PC-3 (cell line): ENCODE measurements at regions not wholly inside any gene's neighbourhood (a gene's known extent, or its start where the extent isn't known, plus 50 kb on each side); places are given as distances from the start of the nearest gene placed in this dataset.

Experiments
- ATAC-seq: fragments of 200-7000 bp; cut with Tn5 transposase; 2 replicates; pipeline ENCODE4 v1.9.1; 2020; ENCODE audit warnings: mild to moderate bottlenecking, moderate library complexity
- BruUV-seq: library from RNA; stranded (reverse); fragments of 400-500 nt; replicated peaks from 2 replicates; lab custom pipeline; 2021; lab: Mats Ljungman, UMichigan
- CTCF ChIA-PET: fragments of 300-600 bp; sonication (Branson Sonifier 250); formaldehyde crosslinking; loops from one replicate; lab custom pipeline; 2022; ENCODE audit warnings: antibody characterized with exemption; lab: Charles Lee
- POLR2A ChIA-PET: fragments of 300-600 bp; sonication (Branson Sonifier 250); formaldehyde crosslinking; loops from one replicate; lab custom pipeline; 2022; ENCODE audit warnings: antibody characterized with exemption; ENCODE audit not compliant: unreplicated experiment; lab: Charles Lee
- DNase-seq: peaks from one replicate; pipeline ENCODE4 v3.0.0-alpha.2; 2015
- H2AFZ ChIP-seq: fragments of 300-600 bp; sonication (generic); 2 replicates; pipeline ENCODE4 v1.6.0; 2016; ENCODE audit warnings: antibody characterized with exemption, low read length
- H3F3A ChIP-seq: fragments of 300-600 bp; sonication (generic); one replicate; pipeline ENCODE4 v1.6.0; 2017; ENCODE audit warnings: antibody characterized with exemption, low read length, control low read depth, mild to moderate bottlenecking; ENCODE audit not compliant: unreplicated experiment
- H3K27ac ChIP-seq: fragments of 300-600 bp; sonication (generic); 2 replicates; pipeline ENCODE4 v1.5.1; 2016; ENCODE audit warnings: mild to moderate bottlenecking, low read length
- H3K27me3 ChIP-seq: fragments of 300-600 bp; sonication (generic); 2 replicates; pipeline ENCODE4 v1.6.1; 2016; ENCODE audit warnings: low read length, mixed read lengths
- H3K36me3 ChIP-seq: fragments of 300-600 bp; sonication (generic); 2 replicates; pipeline ENCODE4 v1.6.1; 2016; ENCODE audit warnings: low read depth, mixed run types, low read length, mixed read lengths
- H3K4me1 ChIP-seq: fragments of 300-600 bp; sonication (generic); 2 replicates; pipeline ENCODE4 v1.5.1; 2016; ENCODE audit warnings: low read length; ENCODE audit not compliant: insufficient read depth
- H3K4me2 ChIP-seq: fragments of 300-600 bp; sonication (generic); 2 replicates; pipeline ENCODE4 v1.6.0; 2016; ENCODE audit warnings: low read length
- H3K4me3 ChIP-seq: fragments of 300-600 bp; sonication (generic); 2 replicates; pipeline ENCODE4 v1.5.1; 2016; ENCODE audit warnings: mild to moderate bottlenecking, low read length, mixed read lengths
- H3K79me2 ChIP-seq: fragments of 300-600 bp; sonication (generic); 2 replicates; pipeline ENCODE4 v1.6.1; 2017; ENCODE audit warnings: low read length, mixed read lengths
- H3K9ac ChIP-seq: fragments of 300-600 bp; sonication (generic); 2 replicates; pipeline ENCODE4 v1.6.0; 2016; ENCODE audit warnings: mild to moderate bottlenecking, low read length
- H3K9me2 ChIP-seq: fragments of 300-600 bp; sonication (generic); replicated peaks from 2 replicates; pipeline ENCODE4 v1.6.1; 2016; ENCODE audit warnings: mixed run types, low read length, mixed read lengths
- H3K9me3 ChIP-seq: fragments of 300-600 bp; sonication (generic); 2 replicates; pipeline ENCODE4 v1.6.1; 2016; ENCODE audit warnings: low read length, mixed read lengths
- H4K20me1 ChIP-seq: fragments of 300-600 bp; sonication (generic); 2 replicates; pipeline ENCODE4 v1.6.1; 2016; ENCODE audit warnings: low read length, mixed read lengths
- EZH2 ChIP-seq: fragments of 300-600 bp; sonication (generic); IDR thresholded peaks from one replicate; pipeline ENCODE4 v1.6.1; 2017; ENCODE audit warnings: antibody characterized with exemption, mild to moderate bottlenecking, low read length; ENCODE audit not compliant: unreplicated experiment
- EZH2phosphoT487 ChIP-seq: fragments of 300-600 bp; sonication (generic); IDR thresholded peaks from 2 replicates; pipeline ENCODE4 v1.6.1; 2018; ENCODE audit warnings: mild to moderate bottlenecking, antibody characterized with exemption, low read length, borderline replicate concordance
- intact Hi-C: fragments of 100-400 bp; cut with micrococcal nuclease; formaldehyde crosslinking; loops from 2 replicates; pipeline ENCODE4 v1.9.0; 2023
- TF ChIP-seq, protein P1 (sequence below): fragments of 300-600 bp; sonication (generic); conservative IDR thresholded peaks from 2 replicates; pipeline ENCODE4 v1.5.1; 2017; ENCODE audit warnings: antibody characterized with exemption, low read depth, mild to moderate bottlenecking, low read length

GRCh38 chr9:30116673-30117217, 2267.7 kb upstream of the ACO1 start:
- no peak for TF ChIP-seq EZH2
- no peaks in the 10 kb centered on the region for H3K9me2 ChIP-seq
- ATAC-seq (no peak), DNase-seq (no peak)
- no peaks in the 10 kb centered on the region for H3K27me3 ChIP-seq
- no peak overlapping the region for H3K4me3 ChIP-seq
- no peaks in the 10 kb centered on the region for H3K36me3 ChIP-seq
- H3K4me2 ChIP-seq: no peak overlapping the region
- H4K20me1 ChIP-seq: no peaks in the 10 kb centered on the region
- POLR2A ChIA-PET: no interaction called here
- no peaks in the 10 kb centered on the region for H3K4me1 ChIP-seq
- H3K9ac ChIP-seq: no peak overlapping the region
- H2AFZ ChIP-seq: no peak overlapping the region
- no peak overlapping the region for H3K27ac ChIP-seq
- intact Hi-C loops: no loop called here
- BruUV-seq: no TSS peak
- CTCF ChIA-PET: no interaction called here
- no peaks in the 10 kb centered on the region for H3K79me2 ChIP-seq
- H3K9me3 ChIP-seq: no peaks in the 10 kb centered on the region
- no peaks in the 10 kb centered on the region for H3F3A ChIP-seq

DNA sequence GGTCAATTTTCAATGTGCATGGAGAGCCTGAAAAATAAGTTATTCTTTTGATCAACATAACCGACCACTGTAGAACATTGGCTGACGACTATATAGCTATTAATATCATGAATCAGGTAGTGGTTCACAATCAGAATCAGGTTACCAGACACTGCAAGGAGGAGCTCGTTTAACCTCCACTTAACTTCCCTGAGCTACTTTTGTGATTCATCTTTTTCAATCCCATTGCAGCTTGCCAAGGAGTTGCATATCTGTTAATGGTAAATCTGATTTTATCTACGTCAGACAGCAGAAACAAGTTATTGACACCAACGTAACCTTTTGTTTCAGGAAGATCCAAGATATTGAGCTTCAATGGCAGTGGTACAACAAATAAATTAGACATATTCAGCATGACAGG, 2263.8 kb upstream of the ACO1 start:
- intact Hi-C loops: no loop called here
- H3K36me3 ChIP-seq: no peaks in the 10 kb centered on the region
- no peaks in the 10 kb centered on the region for H3K9me2 ChIP-seq
- H3K4me3 ChIP-seq: no peak overlapping the region
- no TSS peak for BruUV-seq
- TF ChIP-seq, protein P1, sequence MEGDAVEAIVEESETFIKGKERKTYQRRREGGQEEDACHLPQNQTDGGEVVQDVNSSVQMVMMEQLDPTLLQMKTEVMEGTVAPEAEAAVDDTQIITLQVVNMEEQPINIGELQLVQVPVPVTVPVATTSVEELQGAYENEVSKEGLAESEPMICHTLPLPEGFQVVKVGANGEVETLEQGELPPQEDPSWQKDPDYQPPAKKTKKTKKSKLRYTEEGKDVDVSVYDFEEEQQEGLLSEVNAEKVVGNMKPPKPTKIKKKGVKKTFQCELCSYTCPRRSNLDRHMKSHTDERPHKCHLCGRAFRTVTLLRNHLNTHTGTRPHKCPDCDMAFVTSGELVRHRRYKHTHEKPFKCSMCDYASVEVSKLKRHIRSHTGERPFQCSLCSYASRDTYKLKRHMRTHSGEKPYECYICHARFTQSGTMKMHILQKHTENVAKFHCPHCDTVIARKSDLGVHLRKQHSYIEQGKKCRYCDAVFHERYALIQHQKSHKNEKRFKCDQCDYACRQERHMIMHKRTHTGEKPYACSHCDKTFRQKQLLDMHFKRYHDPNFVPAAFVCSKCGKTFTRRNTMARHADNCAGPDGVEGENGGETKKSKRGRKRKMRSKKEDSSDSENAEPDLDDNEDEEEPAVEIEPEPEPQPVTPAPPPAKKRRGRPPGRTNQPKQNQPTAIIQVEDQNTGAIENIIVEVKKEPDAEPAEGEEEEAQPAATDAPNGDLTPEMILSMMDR: no peak
- TF ChIP-seq EZH2phosphoT487: no peak
- TF ChIP-seq EZH2: no peak
- H3K4me2 ChIP-seq: no peak overlapping the region
- H3K27me3 ChIP-seq: no peaks in the 10 kb centered on the region
- H2AFZ ChIP-seq: no peak overlapping the region
- H3K79me2 ChIP-seq: no peaks in the 10 kb centered on the region
- H3K9ac ChIP-seq: no peak overlapping the region
- POLR2A ChIA-PET: no interaction called here
- no peak overlapping the region for H3K27ac ChIP-seq
- no peaks in the 10 kb centered on the region for H3K4me1 ChIP-seq
- no peaks in the 10 kb centered on the region for H3K9me3 ChIP-seq
- CTCF ChIA-PET: interaction anchor here (0.7 kb wide), 1 partner anchor 1936 kb away, joined by 3 read pairs; no protein-coding TSS in a partner anchor
- H4K20me1 ChIP-seq: no peaks in the 10 kb centered on the region
- DNase-seq (no peak), ATAC-seq (no peak)
- no peaks in the 10 kb centered on the region for H3F3A ChIP-seq

GRCh38 chr9:30121611-30122010, 2262.8 kb upstream of the ACO1 start:
- no peak for DNase-seq
- Histone ChIP-seq H2AFZ (no peak overlapping the region), H3K4me2 (no peak overlapping the region), H3K36me3 (no peaks in the 10 kb centered on the region), H3K4me3 (no peak overlapping the region), H3F3A (no peaks in the 10 kb centered on the region), H3K9me2 (no peaks in the 10 kb centered on the region), H3K9me3 (no peaks in the 10 kb centered on the region), H3K27me3 (no peaks in the 10 kb centered on the region), H3K9ac (no peak overlapping the region), H3K4me1 (no peaks in the 10 kb centered on the region), H4K20me1 (no peaks in the 10 kb centered on the region), H3K79me2 (no peaks in the 10 kb centered on the region), H3K27ac (no peak overlapping the region)
- POLR2A ChIA-PET: no interaction called here
- TF ChIP-seq EZH2 (no peak), EZH2phosphoT487 (no peak)
- TF ChIP-seq, protein P1: no peak
- ATAC-seq: no peak
- CTCF ChIA-PET: no interaction called here
- no TSS peak for BruUV-seq
- intact Hi-C loops: no loop called here
